Astrocyte (in vitro differentiated cells and primary cell): ENCODE measurements at regions not wholly inside any gene's neighbourhood (a gene's known extent, or its start where the extent isn't known, plus 50 kb on each side); places are given as distances from the start of the nearest gene placed in this dataset.

Source experiments
- EZH2 ChIP-seq: IDR thresholded peaks from 2 replicates; pipeline ENCODE4 v1.6.1; 2012; ENCODE audit warnings: mild to moderate bottlenecking, low read length, inconsistent platforms; ENCODE audit not compliant: insufficient read depth
- TF ChIP-seq, protein P1 (sequence below): IDR thresholded peaks from 2 replicates; pipeline ENCODE4 v1.5.1; 2011; ENCODE audit warnings: low read depth, mild to moderate bottlenecking, inconsistent platforms, low read length, moderate library complexity; ENCODE audit not compliant: insufficient read depth

DNA sequence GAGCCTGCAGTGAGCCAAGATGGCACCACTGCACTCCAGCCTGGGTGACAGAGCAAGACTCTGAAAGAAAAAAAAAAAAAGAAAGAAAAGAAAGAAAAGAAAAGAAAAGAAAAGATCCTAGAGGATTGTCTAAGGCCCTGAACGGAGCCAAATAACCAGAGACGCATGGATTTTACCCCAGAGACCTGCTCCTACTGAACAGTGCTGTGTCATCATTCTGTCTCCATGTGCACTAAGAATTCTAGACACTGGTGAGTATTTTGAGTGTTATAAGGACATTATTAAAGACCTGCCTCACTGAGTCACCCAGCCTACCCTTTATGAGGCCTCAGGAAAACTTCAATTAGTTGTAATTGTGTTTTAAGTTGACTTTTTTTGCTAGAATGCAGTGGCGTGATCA, 61.9 kb upstream of the RIOK3 start:
- TF ChIP-seq, protein P1, sequence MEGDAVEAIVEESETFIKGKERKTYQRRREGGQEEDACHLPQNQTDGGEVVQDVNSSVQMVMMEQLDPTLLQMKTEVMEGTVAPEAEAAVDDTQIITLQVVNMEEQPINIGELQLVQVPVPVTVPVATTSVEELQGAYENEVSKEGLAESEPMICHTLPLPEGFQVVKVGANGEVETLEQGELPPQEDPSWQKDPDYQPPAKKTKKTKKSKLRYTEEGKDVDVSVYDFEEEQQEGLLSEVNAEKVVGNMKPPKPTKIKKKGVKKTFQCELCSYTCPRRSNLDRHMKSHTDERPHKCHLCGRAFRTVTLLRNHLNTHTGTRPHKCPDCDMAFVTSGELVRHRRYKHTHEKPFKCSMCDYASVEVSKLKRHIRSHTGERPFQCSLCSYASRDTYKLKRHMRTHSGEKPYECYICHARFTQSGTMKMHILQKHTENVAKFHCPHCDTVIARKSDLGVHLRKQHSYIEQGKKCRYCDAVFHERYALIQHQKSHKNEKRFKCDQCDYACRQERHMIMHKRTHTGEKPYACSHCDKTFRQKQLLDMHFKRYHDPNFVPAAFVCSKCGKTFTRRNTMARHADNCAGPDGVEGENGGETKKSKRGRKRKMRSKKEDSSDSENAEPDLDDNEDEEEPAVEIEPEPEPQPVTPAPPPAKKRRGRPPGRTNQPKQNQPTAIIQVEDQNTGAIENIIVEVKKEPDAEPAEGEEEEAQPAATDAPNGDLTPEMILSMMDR: no peak
- no peak for TF ChIP-seq EZH2
